H7 (cell line): ENCODE measurements at regions not wholly inside any gene's neighbourhood (a gene's known extent, or its start where the extent isn't known, plus 50 kb on each side); places are given as distances from the start of the nearest gene placed in this dataset.

ENCODE experiments used
- DNase-seq: peaks from one replicate; pipeline ENCODE4 v3.0.0; 2012
- H3K27me3 ChIP-seq: 2 replicates; pipeline ENCODE4 v1.6.0; 2011; ENCODE audit warnings: mild to moderate bottlenecking, low read length; ENCODE audit not compliant: control insufficient read depth, insufficient read depth
- H3K36me3 ChIP-seq: replicated peaks from 2 replicates; pipeline ENCODE4 v1.5.1; 2011; ENCODE audit warnings: low read length; ENCODE audit not compliant: control insufficient read depth, insufficient read depth
- H3K4me3 ChIP-seq: 2 replicates; pipeline ENCODE4 v1.5.1; 2011; ENCODE audit warnings: low read depth, mild to moderate bottlenecking, control low read depth, low read length, moderate library complexity; ENCODE audit not compliant: insufficient read depth

- no peak for DNase-seq
- Histone ChIP-seq H3K4me3 (no peak overlapping the region), H3K36me3 (no peaks in the 10 kb centered on the region), H3K27me3 (no peaks in the 10 kb centered on the region)
These were observed 572.8 kb upstream of the FBXO33 start for GRCh38 chr14:40004871-40005500.

- no peak for DNase-seq
- H3K36me3 ChIP-seq: no peaks in the 10 kb centered on the region
- no peaks in the 10 kb centered on the region for H3K27me3 ChIP-seq
- no peak overlapping the region for H3K4me3 ChIP-seq
These were observed 571.5 kb upstream of the FBXO33 start for GRCh38 chr14:40003773-40004172.

DNA sequence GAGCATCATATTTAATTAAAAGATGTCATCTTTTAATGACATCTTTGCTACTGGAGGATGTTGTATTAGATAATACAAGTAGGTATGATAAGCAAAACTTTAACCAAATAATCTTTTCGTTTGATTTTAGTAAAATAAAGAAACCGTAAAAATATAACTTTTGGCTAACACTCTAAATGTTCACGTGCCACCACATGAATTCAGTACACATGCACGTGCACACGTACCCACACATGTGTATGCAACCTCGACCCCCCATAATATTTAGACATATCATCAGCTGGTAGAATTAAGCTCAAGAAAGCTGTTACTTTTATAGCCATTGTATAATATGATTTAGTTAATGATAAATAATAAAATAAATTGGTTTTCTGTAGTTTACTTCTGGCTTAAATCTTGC lies 566.6 kb upstream of the FBXO33 start:
- DNase-seq: no peak
- no peaks in the 10 kb centered on the region for H3K27me3 ChIP-seq
- no peak overlapping the region for H3K4me3 ChIP-seq
- no peaks in the 10 kb centered on the region for H3K36me3 ChIP-seq

- Histone ChIP-seq H3K36me3 (no peaks in the 10 kb centered on the region), H3K4me3 (no peak overlapping the region), H3K27me3 (no peaks in the 10 kb centered on the region)
- DNase-seq: no peak
These were observed 565.9 kb upstream of the FBXO33 start for GRCh38 chr14:39998114-39998513.

GRCh38 chr14:39991041-39991440 lies 558.8 kb upstream of the FBXO33 start:
- Histone ChIP-seq H3K36me3 (no peaks in the 10 kb centered on the region), H3K27me3 (no peaks in the 10 kb centered on the region), H3K4me3 (no peak overlapping the region)
- no peak for DNase-seq

- Histone ChIP-seq H3K36me3 (no peaks in the 10 kb centered on the region), H3K27me3 (no peaks in the 10 kb centered on the region), H3K4me3 (no peak overlapping the region)
- no peak for DNase-seq
These were observed 556.7 kb upstream of the FBXO33 start for GRCh38 chr14:39988939-39989338.

- DNase-seq: no peak
- no peaks in the 10 kb centered on the region for H3K36me3 ChIP-seq
- no peak overlapping the region for H3K4me3 ChIP-seq
- H3K27me3 ChIP-seq: no peaks in the 10 kb centered on the region
These were observed 552.1 kb upstream of the FBXO33 start for GRCh38 chr14:39984323-39984722.

GRCh38 chr14:39977198-39977597 lies 545.0 kb upstream of the FBXO33 start:
- no peaks in the 10 kb centered on the region for H3K36me3 ChIP-seq
- H3K27me3 ChIP-seq: no peaks in the 10 kb centered on the region
- no peak overlapping the region for H3K4me3 ChIP-seq
- no peak for DNase-seq

- Histone ChIP-seq H3K4me3 (no peak overlapping the region), H3K36me3 (no peaks in the 10 kb centered on the region)
- no peak for DNase-seq
These were observed 541.8 kb upstream of the FBXO33 start for GRCh38 chr14:39974036-39974435.

GRCh38 chr14:39972704-39973103 lies 540.5 kb upstream of the FBXO33 start:
- Histone ChIP-seq H3K4me3 (no peak overlapping the region), H3K27me3 (no peaks in the 10 kb centered on the region), H3K36me3 (no peaks in the 10 kb centered on the region)
- no peak for DNase-seq

More at GRCh38 chr14:39974036-39974435, 541.8 kb upstream of the FBXO33 start:
- no peaks in the 10 kb centered on the region for H3K27me3 ChIP-seq

- no peaks in the 10 kb centered on the region for H3K27me3 ChIP-seq
- H3K4me3 ChIP-seq: no peak overlapping the region
- DNase-seq: no peak
- no peaks in the 10 kb centered on the region for H3K36me3 ChIP-seq
These were observed 535.7 kb upstream of the FBXO33 start for GRCh38 chr14:39967885-39968284.

GRCh38 chr14:39957987-39958386 lies 525.8 kb upstream of the FBXO33 start:
- no peaks in the 10 kb centered on the region for H3K36me3 ChIP-seq
- DNase-seq: no peak
- H3K4me3 ChIP-seq: no peak overlapping the region
- H3K27me3 ChIP-seq: no peaks in the 10 kb centered on the region

DNA sequence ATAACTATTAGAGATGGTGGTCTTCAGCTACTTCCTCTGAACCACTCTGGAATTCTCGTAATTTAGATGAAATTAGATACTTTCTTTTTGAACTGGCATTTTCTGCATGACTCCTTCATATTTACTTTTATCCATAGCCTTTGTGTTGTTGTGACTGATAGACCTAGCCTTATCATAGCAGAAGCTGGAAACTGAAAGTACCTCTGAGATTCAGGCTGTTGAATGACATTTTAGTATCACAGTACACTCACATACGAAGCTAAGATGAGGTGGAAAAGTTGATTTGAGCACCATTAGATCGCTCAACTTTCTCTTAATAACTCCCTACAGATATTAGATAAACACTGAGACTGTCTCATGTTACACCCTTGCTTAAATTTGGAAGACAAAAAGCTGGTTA lies 525.1 kb upstream of the FBXO33 start:
- no peak overlapping the region for H3K4me3 ChIP-seq
- no peaks in the 10 kb centered on the region for H3K27me3 ChIP-seq
- H3K36me3 ChIP-seq: no peaks in the 10 kb centered on the region
- DNase-seq: no peak

- no peak for DNase-seq
- Histone ChIP-seq H3K4me3 (no peak overlapping the region), H3K36me3 (no peaks in the 10 kb centered on the region), H3K27me3 (no peaks in the 10 kb centered on the region)
These were observed 524.1 kb upstream of the FBXO33 start for GRCh38 chr14:39956372-39956771.

DNA sequence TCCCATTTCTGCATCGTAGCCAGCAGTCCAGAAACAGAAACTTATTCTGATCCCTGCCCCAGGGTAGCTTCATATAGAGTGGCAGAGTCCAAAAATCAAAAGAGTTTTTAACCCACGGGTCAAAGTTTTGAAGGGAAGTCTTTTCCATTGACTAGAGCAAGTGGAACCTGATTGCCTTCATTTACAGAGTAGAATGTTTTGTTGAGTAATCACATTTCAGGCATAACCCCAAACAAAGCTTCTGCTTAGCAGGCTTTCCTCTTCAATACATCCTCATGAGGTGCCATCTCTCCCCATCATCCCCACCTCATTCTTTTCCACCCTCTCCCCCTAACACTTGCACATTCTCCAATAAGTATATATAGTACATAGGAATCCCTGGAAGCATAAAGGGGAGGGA lies 516.0 kb upstream of the FBXO33 start:
- Histone ChIP-seq H3K4me3 (no peak overlapping the region), H3K36me3 (no peaks in the 10 kb centered on the region), H3K27me3 (no peaks in the 10 kb centered on the region)
- DNase-seq: no peak

- H3K36me3 ChIP-seq: no peaks in the 10 kb centered on the region
- no peaks in the 10 kb centered on the region for H3K27me3 ChIP-seq
- no peak for DNase-seq
- H3K4me3 ChIP-seq: no peak overlapping the region
These were observed 514.6 kb upstream of the FBXO33 start for GRCh38 chr14:39946807-39947206.
